K562 (cell line): ENCODE measurements at regions not wholly inside any gene's neighbourhood (a gene's known extent, or its start where the extent isn't known, plus 50 kb on each side); places are given as distances from the start of the nearest gene placed in this dataset.

Experiments used
- ATAC-seq: fragments of 200-7000 bp; cut with Tn5 transposase; 3 replicates; pipeline ENCODE4 v1.9.1; 2020; ENCODE audit warnings: moderate library complexity
- BruUV-seq: library from RNA; stranded (reverse); fragments of 400-500 nt; replicated peaks from 2 replicates; lab custom pipeline; 2021; lab: Mats Ljungman, UMichigan
- CTCF ChIA-PET: fragments of 300-600 bp; formaldehyde crosslinking; extraction: SDS; loops from one replicate; lab custom pipeline; 2021; ENCODE audit warnings: low intra/inter-chr PET ratio; lab: Yijun Ruan, JAX
- POLR2A ChIA-PET: fragments of 300-600, 350-650 bp; sonication (Branson Sonifier 250); formaldehyde crosslinking; extraction: SDS; loops from one replicate; lab custom pipeline; 2021; ENCODE audit warnings: antibody characterized with exemption, inconsistent platforms; lab: Yijun Ruan, JAX
- DNase-seq, 4 experiments: peaks; one replicate each; pipeline versions ENCODE4 v3.0.0 to v3.0.0-alpha.2; 2011 to 2018; ENCODE audit warnings: low spot score in 3 of 4, mixed read lengths in 3 of 4; ENCODE audit errors: extremely low read depth in 1 of 4
- FAIRE-seq: peaks from 2 replicates; lab custom pipeline; 2011; peaks lifted over from hg19 to GRCh38; lab: Jason Lieb, UNC
- H2AFZ ChIP-seq: 2 replicates; pipeline ENCODE4 v1.6.0; 2011; ENCODE audit warnings: low read depth, low read length, control low read depth, inconsistent platforms
- H3K27ac ChIP-seq: fragments of 200-600 bp; 3 replicates; pipeline ENCODE4 v1.8.0; 2011; ENCODE audit warnings: low read depth, mild to moderate bottlenecking, control low read depth, inconsistent platforms, low read length, moderate library complexity, mixed read lengths; ENCODE audit errors: extremely low read depth
- H3K27me3 ChIP-seq, 2 experiments: fragments of 300-600 bp in 1 of 2; 2 replicates in 1 of 2; 3 replicates in 1 of 2; pipeline versions ENCODE4 v1.6.0 to v1.8.0; 2011; ENCODE audit warnings: inconsistent platforms in 2 of 2, low read length in 2 of 2, mild to moderate bottlenecking in 1 of 2, mixed read lengths in 1 of 2, moderate library complexity in 1 of 2; ENCODE audit not compliant: control insufficient read depth in 2 of 2, insufficient read depth in 2 of 2
- H3K36me3 ChIP-seq: fragments of 300-600 bp; 3 replicates; pipeline ENCODE4 v1.8.0; 2011; ENCODE audit warnings: mild to moderate bottlenecking, low read length, inconsistent platforms; ENCODE audit not compliant: control insufficient read depth, insufficient read depth
- H3K4me1 ChIP-seq, 2 experiments: fragments of 200-600 bp in 1 of 2; replicated peaks in 1 of 2; 2 replicates in 1 of 2; 3 replicates in 1 of 2; pipeline versions ENCODE4 v1.5.1 to v1.8.0; 2011; ENCODE audit warnings: inconsistent platforms in 2 of 2, low read length in 2 of 2, mild to moderate bottlenecking in 1 of 2, mixed read lengths in 1 of 2, moderate library complexity in 1 of 2; ENCODE audit not compliant: control insufficient read depth in 2 of 2, insufficient read depth in 2 of 2
- H3K4me2 ChIP-seq: 2 replicates; pipeline ENCODE4 v1.6.1; 2011; ENCODE audit warnings: low read length, control low read depth, inconsistent platforms, mixed read lengths; ENCODE audit not compliant: insufficient read depth
- H3K4me3 ChIP-seq: fragments of 200-600 bp; sonication (generic), shearing (Covaris generic); 2 replicates; pipeline ENCODE4 v1.5.1; 2016; ENCODE audit warnings: control low read depth, inconsistent platforms
- H3K79me2 ChIP-seq: fragments of 200-600 bp; 3 replicates; pipeline ENCODE4 v1.8.0; 2011; ENCODE audit warnings: low read length, inconsistent platforms; ENCODE audit not compliant: control insufficient read depth, insufficient read depth
- H3K9ac ChIP-seq, 2 experiments: 2 replicates each; pipeline versions ENCODE4 v1.6.0 to v1.6.1; 2011; ENCODE audit warnings: low read depth in 2 of 2, low read length in 2 of 2, control low read depth in 1 of 2, inconsistent platforms in 1 of 2, mild to moderate bottlenecking in 1 of 2, mixed read lengths in 1 of 2; ENCODE audit not compliant: insufficient read depth in 1 of 2
- H3K9me1 ChIP-seq: one replicate; pipeline ENCODE4 v1.6.0; 2011; ENCODE audit warnings: inconsistent platforms, mild to moderate bottlenecking, low read length, moderate library complexity; ENCODE audit not compliant: control insufficient read depth, insufficient read depth
- H3K9me3 ChIP-seq: replicated peaks from 2 replicates; pipeline ENCODE4 v1.5.1; 2011; ENCODE audit warnings: low read depth, low read length, inconsistent platforms; ENCODE audit not compliant: control insufficient read depth, insufficient read depth
- H4K20me1 ChIP-seq: replicated peaks from 2 replicates; pipeline ENCODE4 v1.6.1; 2011; ENCODE audit warnings: low read length, inconsistent platforms, mixed read lengths; ENCODE audit not compliant: control insufficient read depth, insufficient read depth
- CBX1 ChIP-seq: sonication (generic); IDR thresholded peaks from 2 replicates; pipeline ENCODE4 v1.6.1; 2016; ENCODE audit warnings: antibody characterized with exemption, low read depth, mild to moderate bottlenecking
- FOXK2 ChIP-seq, 2 experiments: fragments of 450-650 bp; IDR thresholded peaks in 1 of 2; conservative IDR thresholded peaks in 1 of 2; 2 replicates each; pipeline ENCODE4 v1.6.1; 2016; ENCODE audit warnings: low read depth in 2 of 2, mild to moderate bottlenecking in 1 of 2
- HCFC1 ChIP-seq: IDR thresholded peaks from 2 replicates; pipeline ENCODE4 v1.6.1; 2012; ENCODE audit warnings: low read depth, low read length, improper control_type of control experiment
- MAFF ChIP-seq: IDR thresholded peaks from 2 replicates; pipeline ENCODE4 v1.6.1; 2012; ENCODE audit warnings: low read length, improper control_type of control experiment
- NONO ChIP-seq, 2 experiments: fragments of 200-400 bp in 1 of 2; fragments of 450-650 bp in 1 of 2; formaldehyde crosslinking in 1 of 2; IDR thresholded peaks; 2 replicates each; pipeline ENCODE4 v1.6.1; 2017; ENCODE audit warnings: low read depth in 2 of 2, mild to moderate bottlenecking in 2 of 2, moderate library complexity in 2 of 2, low read length in 1 of 2
- NR2C1 ChIP-seq, 2 experiments: fragments of 450-650 bp; IDR thresholded peaks; 2 replicates each; pipeline ENCODE4 v1.6.1; 2017; ENCODE audit warnings: mild to moderate bottlenecking in 2 of 2, antibody characterized with exemption in 1 of 2, inconsistent platforms in 1 of 2, missing compliant biosample characterization in 1 of 2, missing genetic modification characterization in 1 of 2
- NR3C1 ChIP-seq: sonication (generic); formaldehyde crosslinking; IDR thresholded peaks from 2 replicates; pipeline ENCODE4 v1.8.1; 2022; ENCODE audit warnings: missing genetic modification reagents
- SMC3 ChIP-seq: conservative IDR thresholded peaks from 2 replicates; pipeline ENCODE4 v1.6.1; 2011; ENCODE audit warnings: low read depth, low read length, improper control_type of control experiment; ENCODE audit not compliant: insufficient read depth
- SREBF2 ChIP-seq: sonication (generic); formaldehyde crosslinking; IDR thresholded peaks from 2 replicates; pipeline ENCODE4 v1.4.0; 2020; ENCODE audit warnings: mild to moderate bottlenecking, missing genetic modification reagents
- SRF ChIP-seq, 2 experiments: fragments of 250-450, 450-650 bp in 1 of 2; sonication (Bioruptor Pico) in 1 of 2; sonication (generic) in 1 of 2; formaldehyde crosslinking; IDR thresholded peaks; 2 replicates each; pipeline versions ENCODE4 v1.5.0 to v1.5.1; 2020 to 2022; ENCODE audit warnings: mild to moderate bottlenecking in 1 of 2, missing genetic modification reagents in 1 of 2
- YBX1 ChIP-seq: fragments of 450-650 bp; IDR thresholded peaks from 2 replicates; pipeline ENCODE4 v1.7.1; 2016; ENCODE audit warnings: mild to moderate bottlenecking
- ZNF57 ChIP-seq: fragments of 450-650 bp; formaldehyde crosslinking; IDR thresholded peaks from 2 replicates; pipeline ENCODE4 v1.4.0; 2020; ENCODE audit warnings: mild to moderate bottlenecking, moderate library complexity
- WGBS: fragments of 100-300 bp; shearing (Covaris generic); methylation state at CpG from one replicate; pipeline ENCODE4 v1.1.6; 2016; ENCODE audit warnings: low coverage, mixed read lengths; ENCODE audit not compliant: insufficient coverage; ENCODE audit errors: missing lambda C conversion rate; 5-methylcytosine and 5-hydroxymethylcytosine counted together
- in situ Hi-C: fragments of 300-500 bp; cut with MboI; formaldehyde crosslinking; loops from 4 replicates; pipeline ENCODE4 v1.15.0; 2018; ENCODE audit warnings: inconsistent platforms, mixed read lengths
- intact Hi-C: fragments of 100-400 bp; cut with micrococcal nuclease; formaldehyde crosslinking; loops from 2 replicates; pipeline ENCODE4 v1.14.2; 2022
- TF ChIP-seq, protein P1 (sequence below), 3 experiments: fragments of 200-800 bp in 1 of 3; fragments of 250-450 bp in 1 of 3; fragments of 450-650 bp in 1 of 3; sonication (Bioruptor Pico) in 1 of 3; sonication (Bioruptor generic) in 1 of 3; formaldehyde crosslinking in 1 of 3; IDR thresholded peaks; 2 replicates each; pipeline versions ENCODE4 v1.6.1 to v1.8.0; 2016 to 2022; ENCODE audit warnings: mild to moderate bottlenecking in 2 of 3, missing genetic modification characterization in 2 of 3, missing compliant biosample characterization in 1 of 3, moderate library complexity in 1 of 3
- TF ChIP-seq, protein P2 (sequence below): fragments of 250-450 bp; sonication (Bioruptor Pico); IDR thresholded peaks from 2 replicates; pipeline ENCODE4 v1.4.0; 2020; ENCODE audit warnings: mild to moderate bottlenecking, moderate library complexity, borderline replicate concordance

- Histone ChIP-seq H3K9me3 (no peaks in the 10 kb centered on the region), H4K20me1 (no peaks in the 10 kb centered on the region), H3K27me3 (no peaks in the 10 kb centered on the region), H3K79me2 (no peaks in the 10 kb centered on the region), H3K9me1 (no peaks in the 10 kb centered on the region), H3K4me1 (no peaks in the 10 kb centered on the region), H2AFZ (no peak overlapping the region), H3K9ac (no peak overlapping the region), H3K4me2 (no peak overlapping the region), H3K4me3 (no peak overlapping the region), H3K27ac (no peak overlapping the region), H3K36me3 (no peaks in the 10 kb centered on the region)
- ChIA-PET POLR2A (no interaction called here), CTCF (no interaction called here)
- FAIRE-seq (no peak), DNase-seq (no peak), ATAC-seq (no peak)
- in situ Hi-C loops (no loop called here), intact Hi-C loops (no loop called here)
- 2% methylated on average over 22 of the region's 26 CpGs for WGBS
- BruUV-seq: no TSS peak
- no peak for TF ChIP-seq NR2C1 (IDR thresholded peaks at IDR 0.05)
- TF ChIP-seq NR2C1 (tag; IDR thresholded peaks at IDR 0.05): no peak
- TF ChIP-seq SREBF2: no peak
- no peak for TF ChIP-seq NONO (IDR thresholded peaks at IDR 0.05; ENCODE audit: low read depth in 2 of 2, low read length in 1 of 2)
- no peak for TF ChIP-seq SMC3
- no peak for TF ChIP-seq MAFF
- no peak for TF ChIP-seq HCFC1
- TF ChIP-seq, protein P1, sequence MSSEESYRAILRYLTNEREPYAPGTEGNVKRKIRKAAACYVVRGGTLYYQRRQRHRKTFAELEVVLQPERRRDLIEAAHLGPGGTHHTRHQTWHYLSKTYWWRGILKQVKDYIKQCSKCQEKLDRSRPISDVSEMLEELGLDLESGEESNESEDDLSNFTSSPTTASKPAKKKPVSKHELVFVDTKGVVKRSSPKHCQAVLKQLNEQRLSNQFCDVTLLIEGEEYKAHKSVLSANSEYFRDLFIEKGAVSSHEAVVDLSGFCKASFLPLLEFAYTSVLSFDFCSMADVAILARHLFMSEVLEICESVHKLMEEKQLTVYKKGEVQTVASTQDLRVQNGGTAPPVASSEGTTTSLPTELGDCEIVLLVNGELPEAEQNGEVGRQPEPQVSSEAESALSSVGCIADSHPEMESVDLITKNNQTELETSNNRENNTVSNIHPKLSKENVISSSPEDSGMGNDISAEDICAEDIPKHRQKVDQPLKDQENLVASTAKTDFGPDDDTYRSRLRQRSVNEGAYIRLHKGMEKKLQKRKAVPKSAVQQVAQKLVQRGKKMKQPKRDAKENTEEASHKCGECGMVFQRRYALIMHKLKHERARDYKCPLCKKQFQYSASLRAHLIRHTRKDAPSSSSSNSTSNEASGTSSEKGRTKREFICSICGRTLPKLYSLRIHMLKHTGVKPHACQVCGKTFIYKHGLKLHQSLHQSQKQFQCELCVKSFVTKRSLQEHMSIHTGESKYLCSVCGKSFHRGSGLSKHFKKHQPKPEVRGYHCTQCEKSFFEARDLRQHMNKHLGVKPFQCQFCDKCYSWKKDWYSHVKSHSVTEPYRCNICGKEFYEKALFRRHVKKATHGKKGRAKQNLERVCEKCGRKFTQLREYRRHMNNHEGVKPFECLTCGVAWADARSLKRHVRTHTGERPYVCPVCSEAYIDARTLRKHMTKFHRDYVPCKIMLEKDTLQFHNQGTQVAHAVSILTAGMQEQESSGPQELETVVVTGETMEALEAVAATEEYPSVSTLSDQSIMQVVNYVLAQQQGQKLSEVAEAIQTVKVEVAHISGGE (CRISPR knock-in tag; IDR thresholded peaks at IDR 0.05): no peak
- no peak for TF ChIP-seq NR3C1 (CRISPR knock-in tag)
- TF ChIP-seq ZNF57 (CRISPR knock-in tag): no peak
- TF ChIP-seq YBX1: no peak
- TF ChIP-seq, protein P2, sequence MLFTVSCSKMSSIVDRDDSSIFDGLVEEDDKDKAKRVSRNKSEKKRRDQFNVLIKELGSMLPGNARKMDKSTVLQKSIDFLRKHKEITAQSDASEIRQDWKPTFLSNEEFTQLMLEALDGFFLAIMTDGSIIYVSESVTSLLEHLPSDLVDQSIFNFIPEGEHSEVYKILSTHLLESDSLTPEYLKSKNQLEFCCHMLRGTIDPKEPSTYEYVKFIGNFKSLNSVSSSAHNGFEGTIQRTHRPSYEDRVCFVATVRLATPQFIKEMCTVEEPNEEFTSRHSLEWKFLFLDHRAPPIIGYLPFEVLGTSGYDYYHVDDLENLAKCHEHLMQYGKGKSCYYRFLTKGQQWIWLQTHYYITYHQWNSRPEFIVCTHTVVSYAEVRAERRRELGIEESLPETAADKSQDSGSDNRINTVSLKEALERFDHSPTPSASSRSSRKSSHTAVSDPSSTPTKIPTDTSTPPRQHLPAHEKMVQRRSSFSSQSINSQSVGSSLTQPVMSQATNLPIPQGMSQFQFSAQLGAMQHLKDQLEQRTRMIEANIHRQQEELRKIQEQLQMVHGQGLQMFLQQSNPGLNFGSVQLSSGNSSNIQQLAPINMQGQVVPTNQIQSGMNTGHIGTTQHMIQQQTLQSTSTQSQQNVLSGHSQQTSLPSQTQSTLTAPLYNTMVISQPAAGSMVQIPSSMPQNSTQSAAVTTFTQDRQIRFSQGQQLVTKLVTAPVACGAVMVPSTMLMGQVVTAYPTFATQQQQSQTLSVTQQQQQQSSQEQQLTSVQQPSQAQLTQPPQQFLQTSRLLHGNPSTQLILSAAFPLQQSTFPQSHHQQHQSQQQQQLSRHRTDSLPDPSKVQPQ: no peak
- no peak for TF ChIP-seq SRF (CRISPR knock-in tag; IDR thresholded peaks at IDR 0.05)
- TF ChIP-seq FOXK2 (conservative IDR thresholded peaks at IDR 0.05 in 1 of 2, IDR thresholded peaks at IDR 0.05 in 1 of 2; ENCODE audit: low read depth in 2 of 2): no peak
- TF ChIP-seq CBX1: no peak
Observed at GRCh38 chr9:10946676-10947410, 334.0 kb upstream of the PTPRD start.
